ENCODE measurements at regions not wholly inside any gene's neighbourhood (a gene's known extent, or its start where the extent isn't known, plus 50 kb on each side); places are given as distances from the start of the nearest gene placed in this dataset.
"Not testable (repeated sequence)": the region's sequence is repeated elsewhere in the genome, so short reads cannot be mapped to it uniquely, and the experiment has no call there.

DNA sequence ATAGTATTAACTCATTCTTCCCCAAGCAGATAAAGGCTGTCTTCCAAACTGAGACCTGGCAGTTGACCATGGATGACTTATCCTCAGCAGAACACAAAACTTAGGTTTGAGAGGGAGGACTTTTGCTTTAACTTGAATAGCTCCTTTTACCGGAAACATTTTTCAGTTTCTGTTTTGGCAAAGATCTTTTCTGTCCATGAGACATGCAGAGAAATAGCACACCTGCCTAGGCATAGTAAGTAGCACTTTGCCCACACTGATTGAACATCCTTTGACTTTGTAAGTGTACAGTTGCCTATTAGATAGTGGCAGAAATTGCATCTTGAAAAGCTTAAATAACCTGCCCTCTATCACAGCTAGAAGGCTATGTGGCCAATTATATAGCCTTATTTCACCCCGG lies 1962.5 kb downstream of the MRPL39 start:
- no peak for DNase-seq

DNA sequence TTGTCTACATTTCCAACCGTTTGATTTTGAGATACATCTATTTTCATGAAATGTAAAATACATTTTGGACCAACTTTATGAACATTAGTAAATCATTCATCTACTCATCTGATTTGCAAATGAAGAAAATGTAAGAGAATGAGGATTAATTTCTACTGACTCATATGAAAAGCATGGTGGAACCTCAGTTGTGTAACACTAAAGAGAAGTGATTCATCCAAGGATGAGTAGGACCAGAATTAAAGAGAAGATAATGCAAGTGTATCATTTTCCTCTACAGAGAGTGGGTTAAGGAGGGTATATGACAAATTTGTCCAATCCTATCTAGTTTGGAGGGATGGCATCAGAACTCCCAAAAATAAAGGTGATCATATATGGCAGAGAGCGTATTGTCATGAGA lies 1967.6 kb downstream of the MRPL39 start:
- no peak for DNase-seq

DNA sequence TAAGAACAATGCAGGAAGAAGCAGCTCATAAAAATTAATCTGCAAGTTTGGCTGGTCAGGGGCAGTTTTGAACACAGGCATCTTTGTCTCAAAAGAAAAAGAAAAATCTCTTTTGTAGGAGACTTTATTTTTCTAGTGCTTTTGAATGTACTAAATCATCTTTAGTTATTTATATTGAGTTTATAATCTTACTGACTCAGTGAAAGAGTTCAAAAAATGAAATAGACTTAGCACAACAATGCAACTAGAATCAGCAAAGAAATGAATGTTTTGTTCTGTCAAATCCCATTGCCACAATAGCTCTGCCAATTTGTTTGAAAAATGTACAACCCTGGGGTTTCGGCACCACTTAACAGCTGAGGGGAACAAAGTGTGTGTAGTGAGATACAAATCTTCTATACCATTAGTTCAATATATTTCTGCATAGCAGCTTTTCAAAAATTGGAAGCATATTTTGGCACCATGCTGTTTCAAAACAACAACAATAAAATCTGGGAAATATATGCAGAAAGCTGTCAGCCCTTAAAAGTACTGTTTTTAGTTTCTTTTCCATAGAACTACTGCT lies 1969.1 kb downstream of the MRPL39 start:
- no peak for DNase-seq

DNA sequence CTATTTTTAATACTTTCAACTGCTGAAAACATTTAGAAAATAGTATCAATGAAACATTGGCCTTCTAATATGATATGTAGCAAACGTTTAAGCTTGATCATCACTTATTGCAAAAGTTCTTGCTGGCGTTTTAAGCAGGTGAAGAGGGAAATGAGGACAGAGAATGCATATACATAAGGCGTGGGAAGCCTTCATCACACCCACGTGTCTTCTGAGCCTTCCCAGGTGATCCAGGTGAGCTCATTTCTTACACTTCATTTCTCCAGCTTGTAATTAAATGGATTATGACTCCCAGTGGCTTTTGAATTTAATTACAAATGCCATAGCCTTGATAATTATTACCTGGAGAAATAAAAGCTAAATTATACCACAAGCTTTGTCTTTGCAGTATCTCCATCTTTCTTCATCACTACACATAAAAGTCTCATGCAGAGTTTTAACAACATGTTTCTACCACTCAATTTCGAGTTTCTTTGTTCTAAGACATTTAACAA lies 1973.8 kb downstream of the MRPL39 start:
- no peak for DNase-seq

DNA sequence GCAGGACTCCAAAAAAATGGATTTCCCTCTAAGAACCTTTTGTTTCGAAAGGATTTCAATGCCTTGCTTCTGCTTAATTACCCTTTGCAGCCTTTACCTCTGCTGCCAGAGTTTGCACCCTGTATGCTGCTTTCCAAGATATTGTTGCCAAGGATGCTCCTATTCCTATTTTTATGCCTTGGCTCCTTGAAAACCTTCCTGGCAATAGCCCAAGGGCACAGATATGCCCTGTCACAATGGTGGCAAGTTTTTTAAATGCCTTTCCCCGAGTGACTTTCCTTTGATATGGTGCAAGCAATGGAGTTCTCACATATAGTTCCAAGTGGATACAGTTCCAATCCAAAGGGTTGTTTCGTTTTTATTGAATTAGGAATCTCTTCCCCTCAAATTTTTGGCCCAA lies 1983.0 kb downstream of the MRPL39 start:
- no peak for DNase-seq

DNA sequence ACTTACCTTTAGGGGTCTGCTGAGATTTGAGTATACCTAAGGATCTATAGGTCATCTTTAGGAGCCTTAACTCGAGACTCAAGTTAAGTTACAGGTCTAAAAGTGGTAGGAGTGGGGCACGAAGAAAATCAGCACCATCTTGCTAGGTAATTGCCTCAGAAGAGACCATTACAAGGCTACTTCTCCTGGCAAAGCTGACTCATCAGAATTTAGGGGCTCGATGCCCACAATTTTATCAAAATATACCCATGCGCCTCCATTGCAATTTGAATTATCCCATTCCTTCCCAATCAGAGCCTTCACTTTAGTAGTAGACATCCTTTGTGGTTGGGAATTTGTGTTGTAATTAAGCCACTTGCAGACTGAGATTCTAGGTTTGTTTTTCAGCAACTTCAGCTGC lies 1994.3 kb downstream of the MRPL39 start:
- DNase-seq, result no peak

DNA sequence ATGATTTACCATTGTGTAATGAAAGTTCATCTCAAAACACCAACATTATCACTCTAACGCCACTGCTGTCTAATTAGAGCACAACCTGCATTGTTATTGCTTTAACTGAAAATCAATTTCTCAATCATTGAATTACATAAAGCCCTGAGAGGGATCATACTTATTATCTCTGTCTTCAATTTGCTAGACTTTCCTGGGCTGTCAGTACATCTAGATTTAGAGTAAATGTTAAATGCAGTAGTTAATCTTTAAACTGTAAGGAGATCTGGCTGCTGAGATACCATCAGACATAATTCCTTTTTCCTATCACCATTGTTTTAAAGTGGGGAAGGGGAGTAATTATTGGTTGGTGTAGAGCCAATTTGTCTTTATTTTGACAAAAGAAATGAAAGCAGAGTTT lies 1995.1 kb downstream of the MRPL39 start:
- no peak for DNase-seq

DNA sequence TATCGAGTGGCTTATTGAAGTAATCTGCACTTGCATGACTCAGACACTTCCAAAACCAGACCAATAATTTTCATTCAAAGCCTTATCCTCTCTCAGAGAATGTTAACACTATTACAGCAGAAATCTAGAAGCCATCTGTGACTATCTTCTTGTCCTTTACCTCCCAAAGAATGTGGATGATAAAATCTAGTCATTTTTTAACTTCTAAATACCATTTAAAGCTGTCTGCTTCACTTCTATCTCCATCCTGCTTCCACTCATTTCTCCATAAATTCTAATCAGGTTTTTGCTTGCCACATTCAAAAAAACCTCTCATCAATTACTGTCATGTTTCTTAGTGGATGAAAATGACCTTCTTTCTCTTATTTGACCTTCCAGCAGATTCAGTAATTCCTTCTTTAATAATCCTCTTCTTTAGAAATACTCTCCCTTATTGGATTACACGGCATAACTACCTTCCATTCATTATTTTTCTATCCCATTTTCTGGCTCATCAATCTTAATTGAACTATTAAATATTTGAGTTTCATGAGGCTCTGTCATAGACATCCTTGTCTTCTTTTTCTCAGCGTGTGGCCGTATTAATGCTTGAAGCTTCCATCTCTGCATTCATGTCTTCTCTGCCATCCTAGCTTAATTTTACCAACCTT lies 1999.4 kb downstream of the MRPL39 start:
- no peak for DNase-seq

DNA sequence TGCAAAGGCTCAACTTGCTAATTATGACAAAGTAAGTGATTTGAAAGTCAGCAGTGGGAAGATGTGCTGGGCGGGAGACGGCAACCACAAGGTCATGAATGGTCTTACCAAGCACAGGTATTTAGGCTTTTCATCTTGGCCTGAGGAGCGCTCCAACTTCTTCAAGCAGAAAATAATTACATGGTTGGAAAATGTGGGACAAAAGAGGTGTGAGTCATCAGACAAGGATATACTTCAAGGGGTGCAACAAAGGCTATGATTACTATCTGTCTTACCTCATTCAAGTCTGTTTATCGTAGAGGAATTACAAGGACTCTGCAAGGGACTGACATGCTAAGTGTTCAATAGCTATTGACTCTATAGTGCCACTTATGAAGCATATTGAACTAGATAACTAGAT lies 2005.7 kb downstream of the MRPL39 start:
- DNase-seq, result no peak

DNA sequence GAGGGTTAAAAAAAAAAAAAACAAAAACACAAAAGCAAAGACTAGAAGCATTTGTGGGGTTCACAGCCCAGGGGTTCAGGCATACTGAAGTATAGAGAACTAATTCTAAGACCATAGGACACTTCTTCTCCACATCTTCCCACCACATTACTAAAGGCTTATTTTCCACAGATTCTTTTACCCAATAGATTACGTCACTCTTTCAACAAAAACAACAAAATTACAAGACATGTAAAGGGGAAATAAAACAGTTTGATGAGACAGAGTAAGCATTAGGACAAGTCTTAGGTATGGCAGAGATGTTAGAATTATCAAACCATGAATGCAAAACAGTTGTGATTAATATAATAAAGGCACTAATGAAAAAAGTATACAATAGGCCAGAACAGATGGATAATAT lies 2013.7 kb downstream of the MRPL39 start:
- DNase-seq, result no peak

DNA sequence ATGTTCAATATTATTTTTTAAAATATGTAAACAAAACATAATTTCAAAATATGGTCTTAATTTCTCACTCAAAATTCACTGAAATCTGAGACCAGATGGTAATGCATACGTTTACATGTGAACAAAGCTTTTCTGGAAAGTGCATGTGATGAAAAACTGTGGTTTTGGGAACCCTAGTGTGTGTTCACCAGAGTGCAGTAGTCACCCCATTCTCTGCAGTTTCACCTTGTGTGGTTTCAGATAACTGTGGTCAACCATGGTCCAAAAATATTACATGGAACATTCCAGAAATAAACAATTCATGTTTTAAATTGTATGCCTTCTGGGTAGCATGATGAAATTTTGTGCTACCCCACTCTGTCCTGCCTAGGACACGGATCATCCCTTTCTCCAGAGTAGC lies 2021.9 kb downstream of the MRPL39 start:
- DNase-seq, result no peak

DNA sequence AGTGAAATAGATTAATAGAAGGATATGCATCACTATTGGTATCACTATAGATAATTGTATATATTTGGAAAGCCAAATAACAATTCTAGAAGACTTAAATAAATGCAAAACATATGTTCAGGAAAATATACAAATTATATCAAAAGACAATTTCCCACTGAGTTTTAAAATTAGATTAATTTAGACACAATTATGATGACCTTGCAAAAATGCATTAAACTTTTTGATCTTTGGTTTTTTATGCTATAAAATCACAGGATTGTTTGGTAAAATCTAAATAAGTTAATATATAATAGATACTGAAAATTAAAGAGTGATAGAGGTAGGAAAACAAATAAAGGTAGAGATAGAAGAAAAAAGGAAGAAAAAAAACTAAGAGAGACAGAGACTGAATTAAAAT lies 2027.7 kb downstream of the MRPL39 start:
- no peak for DNase-seq

DNA sequence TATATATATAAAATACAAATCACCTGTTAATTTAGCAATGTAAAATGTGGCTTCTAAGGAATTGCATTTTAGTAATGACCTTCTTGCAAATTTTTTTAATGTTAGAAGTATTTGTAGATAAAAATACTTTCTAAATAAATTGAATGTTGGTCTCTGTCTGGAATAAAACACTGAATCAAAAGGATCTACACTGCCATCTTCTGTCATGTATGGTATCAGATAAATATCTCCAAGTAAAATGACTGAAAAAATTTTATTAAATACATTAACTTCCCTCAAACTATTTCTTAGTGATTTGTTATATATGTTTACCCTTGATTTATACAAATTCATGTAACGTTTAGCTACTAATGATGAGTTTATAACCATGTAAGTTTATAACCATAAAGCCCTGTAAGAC lies 2029.3 kb downstream of the MRPL39 start:
- no peak for DNase-seq

DNA sequence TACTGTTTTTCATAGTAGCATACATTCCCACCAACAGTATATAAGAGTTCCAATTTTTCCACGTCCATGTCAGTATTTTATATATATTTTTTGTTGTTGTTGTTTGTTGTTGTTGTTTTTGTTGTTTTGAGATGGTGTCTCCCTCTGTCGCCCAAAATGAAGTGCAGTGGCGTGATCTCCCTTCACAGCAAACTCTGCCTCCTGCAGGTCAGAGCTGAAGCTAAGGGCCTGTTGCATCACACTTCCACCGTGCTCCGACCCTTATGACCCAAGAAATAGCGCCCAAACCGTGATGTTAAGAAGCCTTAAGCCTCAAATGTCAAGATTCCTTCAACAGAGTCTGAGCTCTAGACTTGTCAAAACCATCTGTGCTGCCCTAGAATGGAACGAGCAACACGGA lies 2032.3 kb downstream of the MRPL39 start:
- no peak for DNase-seq

DNA sequence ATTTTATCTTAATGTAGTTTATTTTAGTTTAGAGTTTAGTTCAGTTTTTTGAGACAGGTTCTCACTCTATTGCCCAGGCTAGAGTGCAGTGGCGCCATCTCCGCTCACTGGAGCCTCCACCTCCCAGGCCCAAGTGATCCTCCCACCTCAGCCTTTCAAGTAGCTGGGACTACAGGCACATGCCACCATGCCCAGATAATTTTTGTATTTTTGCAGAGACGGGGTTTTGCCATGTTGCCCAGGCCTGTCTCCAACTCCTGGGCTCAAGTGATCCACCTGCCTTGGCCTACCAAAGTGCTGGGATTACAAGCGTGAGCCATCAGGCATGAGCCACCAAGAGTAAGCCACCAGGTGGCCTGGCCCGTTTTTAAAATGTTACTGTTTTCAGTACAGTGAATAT lies 2058.4 kb downstream of the MRPL39 start:
- DNase-seq, result not testable (repeated sequence)

DNA sequence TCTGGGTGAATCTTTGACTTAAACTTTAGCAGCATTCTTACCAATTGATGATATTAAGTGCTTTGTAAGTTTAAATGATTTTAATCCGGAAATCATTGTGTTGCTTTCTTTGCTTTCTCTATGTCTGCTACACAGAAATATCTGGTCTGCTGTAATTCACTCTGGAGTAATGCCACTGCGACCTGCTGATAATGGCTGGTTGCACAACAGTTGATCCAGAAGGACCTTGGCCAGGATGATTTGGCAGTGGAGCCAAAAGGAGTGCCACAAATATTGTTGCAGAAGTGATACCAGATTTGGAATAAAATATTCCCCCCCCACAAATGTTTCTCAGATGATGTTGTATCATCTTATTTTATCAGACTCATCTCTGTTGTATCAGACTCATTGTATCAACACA lies 2063.9 kb downstream of the MRPL39 start:
- DNase-seq, result no peak

DNA sequence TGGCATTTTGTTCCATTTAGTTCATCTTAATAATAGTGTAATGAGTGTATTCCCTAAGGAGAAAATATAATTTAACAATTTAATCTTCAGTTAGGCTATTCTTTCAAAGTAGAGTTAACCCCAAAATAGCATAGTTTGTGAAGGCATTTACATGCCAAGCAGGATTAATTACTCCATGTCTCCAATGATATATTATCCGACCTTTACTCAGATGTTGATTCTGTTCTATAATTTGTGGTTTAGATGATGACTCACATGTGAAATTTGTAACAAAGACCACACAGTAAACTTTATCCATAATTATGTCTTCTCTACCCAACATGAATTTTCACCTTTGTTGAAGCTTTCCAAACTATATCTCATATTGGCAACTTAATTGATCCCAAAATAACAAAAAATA lies 2065.2 kb downstream of the MRPL39 start:
- no peak for DNase-seq

DNA sequence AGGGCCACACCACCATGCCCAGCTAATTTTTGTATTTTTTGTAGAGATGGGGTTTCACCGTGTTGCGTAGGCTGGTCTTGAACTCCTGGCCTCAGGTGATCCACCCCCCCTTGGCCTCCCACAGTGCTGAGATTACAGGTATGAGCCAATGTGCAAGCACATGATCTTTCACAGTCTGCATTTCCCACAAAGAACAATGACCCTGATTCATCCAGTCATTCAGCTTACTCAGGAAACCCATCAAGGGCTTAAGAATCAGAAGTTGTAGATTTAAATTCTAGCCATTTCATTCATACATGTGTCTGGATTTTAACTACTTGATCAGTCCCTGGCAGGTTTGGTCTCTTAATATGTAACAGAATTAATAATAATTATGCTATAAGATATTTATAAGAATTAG lies 2065.7 kb downstream of the MRPL39 start:
- no peak for DNase-seq

DNA sequence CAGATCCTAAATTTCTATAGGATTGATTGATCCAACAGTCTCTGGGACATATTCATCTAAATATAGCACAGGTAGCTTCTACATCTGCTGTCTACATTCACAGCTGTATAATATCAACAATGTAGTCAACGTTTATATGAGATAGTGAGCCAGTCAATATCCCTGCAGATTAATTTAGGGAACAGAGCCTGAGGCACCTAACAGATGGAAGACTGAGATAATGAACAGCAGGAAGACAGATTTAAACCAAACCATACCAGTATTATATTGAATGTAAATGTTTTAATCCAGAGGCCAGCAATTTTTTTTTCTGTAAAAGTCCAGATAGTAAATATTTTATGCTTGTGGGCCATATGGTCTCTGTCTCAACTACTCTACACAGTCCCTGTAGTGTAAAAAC lies 2072.4 kb downstream of the MRPL39 start:
- DNase-seq, result no peak

DNA sequence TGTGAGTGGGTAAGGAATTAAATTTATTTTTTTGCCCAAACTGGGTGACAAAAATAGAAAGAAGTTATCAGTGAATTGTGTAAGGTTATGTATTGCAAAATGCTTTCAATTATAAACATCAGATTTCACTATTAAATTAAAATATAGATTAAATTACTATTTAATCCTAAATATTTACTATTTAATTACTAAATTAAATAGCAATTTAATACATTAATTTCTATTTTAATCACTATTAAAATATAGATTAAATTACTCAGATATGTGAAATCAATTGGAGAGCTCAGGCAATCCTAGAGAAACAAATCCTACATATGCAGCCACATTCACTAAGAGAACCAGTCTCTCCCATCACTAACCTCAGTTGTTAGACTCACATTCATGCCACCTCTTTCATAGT lies 2075.8 kb downstream of the MRPL39 start:
- DNase-seq, result no peak

DNA sequence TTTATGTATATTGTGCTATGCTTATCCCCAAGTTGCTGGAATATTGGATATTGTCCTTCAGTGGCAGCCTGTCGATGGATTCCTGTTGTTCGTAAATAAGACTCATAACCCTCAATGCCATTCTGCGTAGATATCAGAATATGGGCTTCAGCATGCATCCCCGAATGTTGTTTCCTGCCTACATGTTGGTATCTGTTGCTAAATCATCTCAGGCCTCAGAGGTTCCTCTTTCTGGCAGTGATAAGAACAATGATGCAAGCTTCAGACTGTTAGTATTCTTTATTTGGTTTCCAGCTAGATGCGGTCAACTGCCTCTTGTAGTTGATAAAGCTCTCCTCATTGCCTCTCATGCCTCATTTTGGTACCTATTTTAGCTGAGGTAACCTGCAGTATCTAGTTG lies 2082.6 kb downstream of the MRPL39 start:
- no peak for DNase-seq

DNA sequence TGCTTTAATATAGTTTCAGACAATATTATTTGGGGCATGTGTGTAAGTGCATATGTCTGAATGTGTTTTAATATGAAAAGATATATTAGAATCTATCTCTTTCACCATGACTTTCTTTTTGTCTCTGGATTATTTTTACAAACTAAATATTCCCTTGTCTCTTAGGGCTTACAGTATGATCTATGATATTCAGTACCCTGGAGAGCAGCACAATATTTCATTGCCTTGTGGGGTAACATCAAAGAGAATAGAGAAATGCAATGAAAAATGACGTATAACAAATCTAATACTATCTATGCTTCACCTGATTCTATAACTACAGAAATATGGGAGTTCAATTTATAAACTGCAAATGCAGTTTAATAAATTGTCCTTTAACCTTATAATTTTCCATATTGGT lies 2084.5 kb downstream of the MRPL39 start:
- DNase-seq, result no peak

DNA sequence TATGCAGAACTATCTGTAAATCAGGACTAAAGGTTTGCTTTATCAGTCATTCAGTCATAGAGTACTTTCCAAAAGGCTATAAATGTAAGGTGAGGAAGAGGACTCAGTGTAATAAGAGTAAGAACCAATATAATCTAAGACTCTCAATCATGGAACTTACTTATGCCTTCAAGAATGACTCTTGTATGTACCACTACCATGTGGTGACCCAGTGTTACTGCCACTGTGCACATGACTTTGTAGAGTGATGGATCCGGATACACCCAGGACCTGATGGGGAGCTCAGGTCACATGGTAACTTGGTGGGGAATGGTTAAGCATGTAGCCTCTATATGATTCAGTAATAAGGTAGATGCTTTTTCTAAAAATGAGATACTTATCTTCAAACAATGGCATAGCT lies 2099.8 kb downstream of the MRPL39 start:
- DNase-seq, result no peak

DNA sequence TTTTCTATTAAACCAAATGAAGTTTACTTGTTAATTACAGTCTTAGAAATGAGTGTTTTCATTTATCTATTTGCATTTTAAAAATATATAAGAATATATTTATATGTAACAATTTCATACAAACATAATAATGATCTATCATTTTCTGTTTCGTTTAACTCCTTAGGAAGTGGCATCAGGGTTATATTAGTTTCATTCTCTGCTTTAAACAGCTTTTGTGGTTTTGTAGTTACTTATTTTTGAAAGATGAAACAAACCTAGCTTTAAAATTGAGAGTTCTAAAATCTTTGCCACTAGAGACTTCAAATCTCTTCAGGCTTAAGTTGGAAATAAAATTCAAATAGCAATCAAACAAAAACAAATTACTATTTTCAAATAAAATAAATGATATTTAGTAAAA lies 2110.6 kb downstream of the MRPL39 start:
- DNase-seq, result no peak

DNA sequence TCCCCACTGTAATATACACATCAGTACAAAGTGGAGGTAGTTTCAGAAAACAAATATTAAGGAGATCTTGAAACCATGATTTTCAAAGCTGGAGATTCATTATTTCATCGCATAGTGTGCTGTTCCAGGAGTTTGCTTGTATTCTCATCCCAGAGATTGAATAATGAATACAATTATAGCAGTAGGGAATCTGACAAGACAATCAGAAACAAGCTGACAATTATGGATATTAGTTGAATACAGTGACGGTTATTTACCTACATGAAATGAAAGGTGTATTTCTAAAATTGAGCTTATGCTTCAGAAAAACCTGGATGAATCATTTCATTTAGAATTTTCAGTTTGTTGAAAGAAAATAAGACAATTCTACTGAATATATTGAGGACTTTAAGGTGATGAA lies 2119.0 kb downstream of the MRPL39 start:
- no peak for DNase-seq

Data from activated naive CD4-positive, alpha-beta T cell (primary cell).